Transverse colon (tissue), 4 donors: ENCODE measurements at regions not wholly inside any gene's neighbourhood (a gene's known extent, or its start where the extent isn't known, plus 50 kb on each side); places are given as distances from the start of the nearest gene placed in this dataset.

Experiments used
- DNase-seq: peaks from one replicate; pipeline ENCODE4 v3.0.0-alpha.2; 2019
- H3K27ac ChIP-seq, 4 donors: fragments of 200-600 bp; sonication (generic); 2 replicates each; pipeline ENCODE4 v1.5.1; 2016 to 2018; ENCODE audit warnings: inconsistent platforms in 4 of 4
- H3K27me3 ChIP-seq: fragments of 200-600 bp; sonication (generic); 2 replicates; pipeline ENCODE4 v1.5.1; 2017; ENCODE audit warnings: inconsistent platforms
- H3K36me3 ChIP-seq, 4 donors: fragments of 200-600 bp; sonication (generic); 2 replicates each; pipeline ENCODE4 v1.5.1; 2017 to 2019; ENCODE audit warnings: inconsistent platforms in 4 of 4
- H3K4me1 ChIP-seq, 4 donors: fragments of 200-600 bp; sonication (generic); 2 replicates each; pipeline ENCODE4 v1.5.1; 2017 to 2020; ENCODE audit warnings: inconsistent platforms in 4 of 4
- H3K4me3 ChIP-seq, 4 donors: fragments of 200-600 bp; sonication (generic); 1 replicate in 1 of 4; 2 replicates in 3 of 4; pipeline versions ENCODE4 v1.5.1 to v1.6.1; 2017 to 2019; ENCODE audit warnings: inconsistent platforms in 4 of 4
- H3K9me3 ChIP-seq, 2 donors: fragments of 200-600 bp; sonication (generic); 2 replicates each; pipeline ENCODE4 v1.5.1; 2017 to 2019; ENCODE audit warnings: inconsistent platforms in 2 of 2
- CTCF ChIP-seq, 5 experiments: fragments of 200-600 bp in 3 of 5; fragments of 450-650 bp in 2 of 5; sonication (generic) in 3 of 5; IDR thresholded peaks; 1 replicate in 2 of 5; 2 replicates in 3 of 5; pipeline ENCODE4 v1.5.1; 2016 to 2017; ENCODE audit warnings: antibody characterized with exemption in 5 of 5, inconsistent platforms in 3 of 5, mild to moderate bottlenecking in 2 of 5, moderate library complexity in 1 of 5
- EP300 ChIP-seq: sonication (generic); formaldehyde crosslinking; IDR thresholded peaks from one replicate; pipeline ENCODE4 v1.6.1; 2017; ENCODE audit warnings: antibody characterized with exemption, low read depth
- POLR2A ChIP-seq: fragments of 450-650 bp; IDR thresholded peaks from one replicate; pipeline ENCODE4 v1.6.1; 2016; ENCODE audit warnings: antibody characterized with exemption, mild to moderate bottlenecking, moderate library complexity
- POLR2AphosphoS5 ChIP-seq, 3 donors: sonication (generic); formaldehyde crosslinking; IDR thresholded peaks; one replicate each; pipeline ENCODE4 v1.6.1; 2016; ENCODE audit warnings: antibody characterized with exemption in 3 of 3
- WGBS, 2 donors: methylation state at CpG; one replicate each; pipeline ENCODE4 v1.1.5; 2018; ENCODE audit warnings: low coverage in 1 of 2; 5-methylcytosine and 5-hydroxymethylcytosine counted together
- in situ Hi-C, 4 donors: fragments of 200-750 bp; cut with MboI; loops; one replicate each; pipeline versions ENCODE4 v1.15.0 to v1.15.1; 2017; ENCODE audit warnings: low sequenced_read_pairs in 3 of 4, low pct_ligation_motif_present in 1 of 4, low pct_unique_long_range_greater_than_20kb in 1 of 4
- intact Hi-C: fragments of 100-400 bp; cut with DNase I; formaldehyde crosslinking; loops from one replicate; pipeline ENCODE4 v1.15.1; 2023; ENCODE audit warnings: low total_unique reads

GRCh38 chr17:6346156-6346786 is 88.7 kb downstream of the AIPL1 start:
- in situ Hi-C loops (no loop called here), intact Hi-C loops (no loop called here)
- no peak for DNase-seq
- Histone ChIP-seq H3K4me1 (no peaks in the 10 kb centered on the region), H3K4me3 (no peak overlapping the region), H3K27ac (no peak overlapping the region), H3K27me3 (no peaks in the 10 kb centered on the region), H3K9me3 (no peaks in the 10 kb centered on the region), H3K36me3 (no peaks in the 10 kb centered on the region)
- 70% methylated on average over 6 of the region's 6 CpGs; no CpG with 5 or more reads in 1 of the 2 donors for WGBS, 2 donors
- TF ChIP-seq POLR2A, result no peak
- no peak for TF ChIP-seq POLR2AphosphoS5 (IDR thresholded peaks at IDR 0.05)
- TF ChIP-seq EP300, result no peak
- no peak for TF ChIP-seq CTCF (IDR thresholded peaks at IDR 0.05)

- TF ChIP-seq CTCF (IDR thresholded peaks at IDR 0.05), result no peak
- no peak for TF ChIP-seq POLR2A
- no peak for TF ChIP-seq EP300
- no peak for TF ChIP-seq POLR2AphosphoS5 (IDR thresholded peaks at IDR 0.05)
- WGBS, 2 donors, result 80 to 89% methylated on average over 1 to 3 of the region's 3 CpGs
- H3K4me1 ChIP-seq, result no peaks in the 10 kb centered on the region
- H3K36me3 ChIP-seq, result no peaks in the 10 kb centered on the region
- intact Hi-C loops (no loop called here), in situ Hi-C loops (no loop called here)
- no peaks in the 10 kb centered on the region for H3K9me3 ChIP-seq
- DNase-seq, result no peak
- no peak overlapping the region for H3K27ac ChIP-seq
- H3K27me3 ChIP-seq, result no peaks in the 10 kb centered on the region
- H3K4me3 ChIP-seq, result no peak overlapping the region
Measured at GRCh38 chr17:6343736-6344135, 91.2 kb downstream of the AIPL1 start.

GRCh38 chr17:6343191-6343590 is 91.7 kb downstream of the AIPL1 start:
- 71 to 85% methylated on average over 3 to 5 of the region's 5 CpGs for WGBS, 2 donors
- Histone ChIP-seq H3K27me3 (no peaks in the 10 kb centered on the region), H3K4me1 (no peaks in the 10 kb centered on the region), H3K4me3 (no peak overlapping the region), H3K9me3 (no peaks in the 10 kb centered on the region), H3K27ac (no peak overlapping the region), H3K36me3 (no peaks in the 10 kb centered on the region)
- no peak for DNase-seq
- intact Hi-C loops (no loop called here), in situ Hi-C loops (no loop called here)
- TF ChIP-seq POLR2A (no peak), CTCF (IDR thresholded peaks at IDR 0.05) (no peak), POLR2AphosphoS5 (IDR thresholded peaks at IDR 0.05) (no peak), EP300 (no peak)

- Histone ChIP-seq H3K36me3 (no peaks in the 10 kb centered on the region), H3K4me3 (no peak overlapping the region), H3K27ac (no peak overlapping the region), H3K9me3 (no peaks in the 10 kb centered on the region), H3K27me3 (no peaks in the 10 kb centered on the region), H3K4me1 (no peaks in the 10 kb centered on the region)
- no peak for DNase-seq
- in situ Hi-C loops, result no loop called here
- intact Hi-C loops, result no loop called here
- TF ChIP-seq POLR2AphosphoS5 (IDR thresholded peaks at IDR 0.05) (no peak), CTCF (IDR thresholded peaks at IDR 0.05) (no peak), EP300 (no peak), POLR2A (no peak)
- WGBS, 2 donors, result 40 to 71% methylated on average over 1 to 7 of the region's 7 CpGs
Measured at GRCh38 chr17:6340708-6341107, 94.2 kb downstream of the AIPL1 start.
